NCI-H1417 treated with DMSO at 0.1 percent for 48 hours (cell line): ENCODE measurements at regions not wholly inside any gene's neighbourhood (a gene's known extent, or its start where the extent isn't known, plus 50 kb on each side); places are given as distances from the start of the nearest gene placed in this dataset.
"Not testable (repeated sequence)": the region's sequence is repeated elsewhere in the genome, so short reads cannot be mapped to it uniquely, and the experiment has no call there.

Source experiments
- DNase-seq: peaks from one replicate; lab custom pipeline; 2025; lab: John Stamatoyannopoulos, UW

DNA sequence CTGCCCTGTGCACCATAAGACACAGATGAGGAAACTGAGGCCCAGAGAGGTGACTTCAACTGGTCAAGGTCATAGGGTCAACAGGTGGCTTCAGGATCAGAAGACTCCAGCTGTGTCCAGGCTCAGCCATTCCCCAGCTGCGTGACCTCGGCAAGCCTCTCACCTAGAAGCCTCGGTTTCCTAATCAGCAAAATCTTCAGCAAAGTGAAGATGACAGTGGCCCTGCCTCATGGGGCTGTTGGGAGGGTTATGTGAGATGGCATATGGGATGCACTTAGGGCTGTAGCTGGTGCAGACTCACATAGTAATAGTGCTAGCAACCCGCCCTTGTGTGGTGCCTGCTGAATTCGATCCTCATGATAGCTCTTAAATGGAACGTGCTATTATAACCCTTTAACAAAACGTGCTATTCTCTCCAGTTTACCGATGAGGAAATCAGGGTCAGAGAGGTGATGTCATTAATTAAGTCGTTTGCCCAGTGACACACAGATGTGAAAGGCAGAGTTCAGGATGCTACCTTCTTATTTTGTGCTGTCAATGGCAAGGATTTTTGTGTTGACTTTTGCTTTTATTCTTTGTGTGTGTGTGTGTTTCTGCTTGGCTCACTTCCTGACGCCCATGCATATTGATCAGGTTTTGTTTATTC lies 472.9 kb downstream of the MATN1 start:
- DNase-seq = no peak

DNA sequence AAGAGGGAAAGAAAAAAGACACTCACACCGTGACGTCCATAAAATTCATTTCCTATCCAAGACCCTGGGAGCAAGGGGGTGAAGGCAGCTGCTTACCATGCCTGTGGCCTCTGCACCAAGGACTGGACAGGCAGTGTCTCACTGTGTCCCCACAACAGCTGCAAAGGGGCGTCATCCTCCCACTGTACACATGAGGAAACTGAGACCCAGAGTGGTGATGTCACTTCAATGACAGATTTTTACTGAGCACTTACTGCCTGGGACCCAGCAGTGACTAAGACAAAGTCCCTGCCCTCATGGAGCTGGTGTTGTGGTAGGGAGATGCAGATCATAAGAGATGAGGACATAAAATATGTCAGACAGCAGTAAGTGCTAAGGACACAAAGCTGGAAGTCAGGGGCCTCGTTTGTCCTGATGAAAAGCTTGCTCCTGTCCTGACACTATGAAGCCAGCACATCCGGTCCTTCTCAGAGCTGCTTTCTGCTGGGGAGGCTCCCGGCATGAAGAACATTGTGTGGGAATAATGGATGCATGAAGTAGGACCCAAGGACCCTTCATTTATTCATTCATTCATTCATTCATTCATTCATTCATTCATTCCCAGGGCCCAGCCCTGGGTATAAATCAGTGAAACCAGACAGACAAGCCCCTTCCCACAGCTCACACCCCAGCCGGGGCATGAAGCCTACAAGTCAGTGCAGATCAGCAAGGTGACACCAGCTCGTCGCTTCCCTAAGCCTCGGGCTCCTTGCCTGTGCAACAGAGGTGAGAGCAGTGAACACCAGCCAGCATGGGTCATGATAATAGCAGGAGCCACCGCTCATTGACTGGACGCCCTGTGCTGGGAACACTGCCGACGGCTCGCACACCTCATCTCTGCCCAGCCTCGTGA lies 473.7 kb downstream of the MATN1 start:
- no peak for DNase-seq

DNA sequence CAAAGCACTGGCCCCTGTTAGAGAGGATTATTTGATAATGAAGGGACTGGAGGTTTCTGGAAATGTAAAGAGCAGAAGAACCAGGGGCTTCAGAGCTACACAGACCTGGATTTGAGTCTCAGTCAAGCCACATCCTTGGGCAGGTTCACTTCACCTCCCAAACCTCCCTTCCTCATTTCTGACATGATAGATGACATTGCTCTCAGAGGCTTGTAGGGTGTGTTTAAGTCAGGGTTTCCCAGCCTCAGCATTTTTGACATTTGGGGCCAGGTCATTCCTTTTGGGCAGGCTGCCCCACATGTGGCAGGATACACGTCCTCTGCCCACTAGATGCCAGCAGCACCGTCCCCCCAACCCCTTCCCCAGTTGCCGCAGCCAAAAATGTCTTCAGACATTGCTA lies 474.6 kb downstream of the MATN1 start:
- DNase-seq = no peak

DNA sequence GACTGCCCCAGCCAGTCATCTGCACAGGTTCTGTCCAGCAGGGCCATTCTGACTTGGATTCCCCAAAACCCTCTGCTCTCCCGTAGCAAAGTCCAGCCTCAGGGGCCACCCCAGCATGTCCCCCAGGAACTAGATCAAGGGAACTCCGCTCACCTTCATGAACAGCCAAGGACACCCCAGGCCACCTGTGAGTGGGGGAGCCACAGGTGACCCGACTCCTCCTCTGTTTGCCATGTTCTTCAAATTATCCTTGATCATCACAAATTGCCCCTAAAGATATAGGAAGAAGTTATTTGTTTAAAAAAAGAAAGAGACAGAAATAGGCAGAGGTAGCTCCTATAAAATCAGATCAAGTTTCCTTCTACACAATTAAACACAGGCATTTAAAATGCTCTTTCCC lies 475.0 kb downstream of the MATN1 start:
- DNase-seq = no peak

DNA sequence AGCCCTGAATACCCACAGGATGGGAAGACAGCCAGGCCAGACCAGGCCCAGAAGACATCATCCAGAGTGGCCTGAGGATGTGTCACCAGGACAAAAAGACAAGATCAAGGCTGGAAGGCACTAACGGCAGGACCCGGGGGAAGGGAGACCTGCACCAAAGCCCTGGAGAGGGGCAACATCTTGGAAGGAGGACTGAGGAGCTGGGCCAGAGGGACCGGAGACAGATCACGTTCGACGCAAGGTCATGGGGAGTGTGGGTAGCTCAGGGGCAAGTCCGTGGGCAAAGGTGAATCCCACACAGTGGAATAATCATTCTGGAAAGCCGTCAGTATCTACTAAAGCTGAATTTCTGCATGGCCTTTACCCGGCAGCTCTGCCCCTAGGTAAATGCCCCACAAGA lies 478.6 kb downstream of the MATN1 start:
- no peak for DNase-seq

DNA sequence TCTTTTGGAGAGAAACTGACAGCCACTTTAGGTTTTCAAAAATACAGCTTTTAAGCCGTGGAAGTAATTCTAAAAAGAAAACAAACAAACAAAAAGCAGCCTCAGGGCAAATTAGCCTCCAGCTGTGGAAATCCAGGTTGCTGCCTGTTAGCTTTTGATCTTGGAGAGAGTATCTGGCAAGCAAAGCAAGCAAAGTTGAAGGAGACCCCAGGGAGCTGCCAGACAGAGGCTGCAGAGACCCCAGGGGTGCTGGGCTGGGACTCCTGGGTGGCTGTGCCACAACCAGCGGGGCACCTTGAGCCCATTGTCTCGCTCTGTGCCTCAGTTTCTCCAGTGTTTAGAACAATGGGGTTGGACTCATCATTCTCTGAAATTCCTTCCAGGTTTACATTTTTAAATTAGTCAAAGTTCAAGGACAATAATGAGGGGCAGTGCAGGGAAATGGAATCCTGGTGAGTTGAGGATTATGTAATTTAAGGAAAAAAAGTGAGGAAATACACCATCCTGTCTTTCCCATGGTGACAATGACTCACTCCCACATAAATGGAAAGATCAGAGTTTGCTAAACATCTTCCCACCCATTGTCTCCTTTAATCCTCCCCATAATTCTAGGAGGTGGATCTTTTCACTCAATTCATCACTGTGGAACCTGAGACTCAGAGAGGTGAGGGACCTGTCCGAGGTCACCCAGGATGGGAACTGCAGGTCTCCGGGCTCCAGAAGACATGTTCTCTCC lies 480.5 kb downstream of the MATN1 start:
- DNase-seq = no peak

DNA sequence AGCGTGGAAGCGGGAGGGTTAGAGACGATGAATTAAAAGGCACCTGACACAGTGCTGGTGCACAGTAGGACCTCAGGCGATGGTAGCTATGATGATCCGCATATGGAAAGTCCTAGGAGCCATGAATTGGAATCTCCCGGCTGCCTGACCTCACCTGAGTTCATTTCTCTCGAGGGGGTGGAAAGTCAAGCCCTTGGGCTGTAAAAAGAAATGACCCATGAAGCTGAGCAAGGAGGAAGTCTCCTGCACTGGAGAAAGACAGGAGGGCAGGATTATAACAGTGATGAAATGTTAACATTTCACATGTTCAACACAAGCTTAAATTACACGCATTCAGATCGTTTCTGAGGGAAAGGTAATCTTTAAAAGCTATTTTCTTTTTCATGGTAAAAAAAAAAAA lies 481.2 kb downstream of the MATN1 start:
- DNase-seq = no peak

DNA sequence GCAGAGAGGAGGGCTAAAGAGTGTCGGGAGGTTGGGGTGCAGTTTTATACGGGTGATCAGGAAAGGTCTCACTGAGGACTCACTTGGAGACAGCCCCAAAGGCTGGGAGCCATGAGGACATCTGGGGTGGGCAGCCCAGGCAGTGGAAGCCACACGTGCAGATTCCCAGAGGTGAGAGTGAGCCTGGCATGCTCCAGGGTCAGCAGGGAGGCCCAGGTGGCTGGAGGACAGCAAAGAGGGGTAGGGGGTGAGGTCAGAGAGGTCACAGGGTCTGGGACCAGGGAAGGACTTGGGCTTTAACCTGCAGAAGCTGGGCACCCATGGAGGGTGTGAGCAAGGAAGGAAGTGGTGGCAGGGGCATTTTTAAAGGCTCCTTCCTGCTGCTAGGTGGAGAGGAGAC lies 481.7 kb downstream of the MATN1 start:
- no peak for DNase-seq

DNA sequence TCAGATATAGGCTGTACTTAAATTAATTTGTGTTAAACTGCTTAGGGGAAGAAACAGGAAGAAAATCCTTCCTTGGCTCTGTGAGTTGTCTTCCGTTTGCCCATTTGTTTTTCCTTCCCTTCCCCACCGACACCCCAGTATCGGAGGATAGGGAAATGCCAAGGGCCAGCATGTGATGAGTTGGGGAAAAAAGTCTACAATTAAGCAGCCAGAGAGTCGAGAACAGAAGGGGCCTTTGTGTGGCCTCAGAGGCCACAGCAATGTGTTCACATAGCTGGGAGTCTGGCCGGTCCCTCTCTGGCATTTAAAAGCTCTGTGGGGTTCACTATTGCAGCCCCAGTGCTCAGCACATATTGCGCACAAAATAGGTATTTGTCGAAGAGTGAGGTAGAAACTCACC lies 489.3 kb downstream of the MATN1 start:
- no peak for DNase-seq

DNA sequence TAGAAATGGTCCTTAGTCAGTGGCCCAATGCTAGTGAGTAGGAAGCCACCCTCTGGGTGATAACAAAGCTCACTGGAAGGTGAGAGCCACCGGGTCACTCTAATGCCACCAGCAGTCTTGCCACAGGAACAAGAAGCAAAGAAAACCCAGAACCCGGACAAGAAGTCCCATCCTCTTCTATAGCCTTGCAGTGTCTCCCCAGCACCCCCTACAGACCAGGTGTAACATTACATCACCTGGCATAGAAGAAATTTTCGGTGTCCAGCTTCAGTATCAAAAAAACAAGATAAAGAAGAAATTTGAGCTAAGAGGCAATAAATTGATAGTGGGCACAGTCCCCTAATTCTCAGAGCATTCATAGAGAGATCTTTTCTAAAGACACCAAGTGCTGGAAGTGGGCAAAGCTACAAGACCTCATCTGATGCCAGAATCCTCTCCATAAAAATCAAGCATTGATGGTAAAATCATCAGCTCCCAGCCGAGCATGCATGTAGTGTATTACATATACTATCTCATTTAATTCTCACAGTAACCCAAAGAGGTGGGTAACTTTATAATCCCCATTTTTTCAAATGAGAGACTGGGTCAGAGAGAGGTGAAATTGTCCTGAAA lies 491.0 kb downstream of the MATN1 start:
- DNase-seq = no peak

DNA sequence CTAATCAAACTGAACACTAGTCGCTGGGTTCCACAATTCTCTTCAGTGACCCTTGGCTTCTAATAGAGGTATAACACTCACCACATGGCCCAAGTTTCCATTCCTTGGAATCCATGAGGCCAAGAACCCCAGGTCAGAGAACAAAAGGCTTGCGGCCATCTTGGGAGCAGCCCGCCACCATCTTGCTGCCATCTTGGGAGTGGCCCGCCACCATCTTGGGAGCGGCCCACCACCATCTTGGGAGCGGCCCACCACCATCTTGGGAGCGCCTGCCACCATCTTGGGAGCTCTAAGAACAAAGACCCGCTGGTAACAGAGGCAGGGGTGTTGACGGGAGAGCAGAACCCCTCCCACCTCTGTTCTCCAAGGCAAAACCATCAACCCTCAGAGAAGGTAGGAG lies 493.4 kb downstream of the MATN1 start:
- no peak for DNase-seq

DNA sequence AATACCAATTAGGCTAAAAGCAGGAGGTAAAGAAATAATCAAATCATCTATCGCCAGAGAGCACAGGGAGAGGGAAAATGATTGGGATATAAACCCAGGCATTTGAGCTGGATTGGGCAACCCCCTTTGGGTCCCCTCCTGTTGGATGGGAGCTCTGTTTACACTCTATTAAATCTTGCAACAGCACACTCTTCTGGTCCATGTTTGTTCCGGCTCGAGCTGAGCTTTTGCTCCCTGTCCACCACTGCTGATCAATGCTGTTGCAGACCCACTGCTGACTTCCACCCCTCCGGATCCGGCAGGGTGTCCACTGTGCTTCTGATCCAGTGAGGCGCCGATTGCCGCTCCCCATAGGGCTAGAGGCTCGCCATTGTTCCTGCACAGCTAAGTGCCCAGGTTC lies 493.8 kb downstream of the MATN1 start:
- no peak for DNase-seq

DNA sequence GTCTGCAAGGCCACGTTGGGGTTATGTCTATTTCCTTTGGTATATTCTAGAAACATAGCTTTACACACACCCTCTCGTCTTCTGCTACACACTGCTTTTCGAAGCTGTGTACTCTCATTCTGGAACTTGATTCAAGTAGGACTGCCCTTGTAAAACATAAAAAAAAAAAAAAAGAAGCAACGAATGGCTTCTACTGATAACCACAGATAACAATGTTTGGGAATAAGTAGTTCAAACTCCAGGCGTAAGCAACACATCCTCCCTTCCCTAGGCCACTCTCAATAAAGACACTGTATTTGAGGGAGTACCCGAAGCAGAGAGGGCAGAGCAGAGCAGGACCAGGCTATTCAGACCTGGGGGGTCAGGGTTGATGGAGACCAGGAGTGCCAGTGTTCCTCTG lies 496.7 kb downstream of the MATN1 start:
- DNase-seq = no peak

DNA sequence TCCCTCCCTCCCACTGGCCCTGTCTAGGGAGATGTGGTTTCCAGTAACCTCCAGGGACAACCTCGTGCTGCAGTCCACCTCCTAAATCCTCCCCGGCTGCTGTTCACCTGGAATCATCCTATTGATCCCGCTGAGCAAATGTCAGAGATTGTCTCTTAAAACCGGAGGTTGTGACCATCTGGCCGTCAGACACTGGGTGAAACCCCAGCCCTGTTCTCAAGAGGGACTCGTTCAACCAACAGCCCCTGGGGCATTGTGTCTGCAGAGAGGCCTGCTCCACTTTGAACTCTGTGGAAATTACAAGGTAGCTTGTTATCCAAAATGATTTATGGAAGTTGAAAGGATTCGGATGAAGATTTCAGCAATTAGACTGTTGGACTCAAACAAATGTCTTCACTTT lies 498.0 kb downstream of the MATN1 start:
- DNase-seq = no peak

DNA sequence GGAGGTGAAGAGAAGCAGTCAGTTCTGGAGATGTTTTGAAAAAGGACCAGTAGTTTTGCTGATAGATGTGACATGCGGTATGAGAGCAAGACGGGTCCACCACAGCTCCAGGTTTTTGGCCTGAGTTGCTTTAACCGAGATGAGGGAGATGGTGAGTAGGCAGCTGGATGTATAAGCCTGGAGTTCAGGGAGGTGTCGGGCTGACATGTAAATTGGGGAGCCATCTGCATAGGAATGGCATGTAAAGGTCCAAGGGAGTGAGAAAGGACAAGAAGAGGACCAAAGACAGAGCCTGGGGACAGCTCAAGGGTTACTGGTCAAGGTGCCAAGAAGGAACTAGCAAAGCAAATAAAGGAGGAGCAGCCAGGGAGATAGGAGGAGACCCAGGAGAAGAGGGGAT lies 503.7 kb downstream of the MATN1 start:
- DNase-seq = no peak

DNA sequence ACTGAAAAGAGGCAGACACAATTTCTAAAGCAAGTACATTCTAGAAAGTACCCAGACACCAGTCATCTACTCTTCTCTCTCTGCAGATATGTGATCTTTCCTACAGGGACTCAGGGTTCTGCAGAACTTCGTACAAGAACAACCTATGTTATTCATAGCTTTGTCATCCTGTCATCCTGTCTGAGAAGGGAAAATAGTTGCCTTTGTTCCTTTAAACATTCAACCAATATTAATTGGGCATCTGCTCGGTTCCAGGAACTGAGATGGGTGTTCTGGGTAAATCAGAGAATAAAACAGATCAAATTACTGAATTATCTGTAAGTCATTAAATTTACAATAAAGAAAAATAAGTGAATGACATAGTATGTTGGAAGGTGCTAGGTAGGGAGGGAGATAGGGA lies 504.9 kb downstream of the MATN1 start:
- no peak for DNase-seq

DNA sequence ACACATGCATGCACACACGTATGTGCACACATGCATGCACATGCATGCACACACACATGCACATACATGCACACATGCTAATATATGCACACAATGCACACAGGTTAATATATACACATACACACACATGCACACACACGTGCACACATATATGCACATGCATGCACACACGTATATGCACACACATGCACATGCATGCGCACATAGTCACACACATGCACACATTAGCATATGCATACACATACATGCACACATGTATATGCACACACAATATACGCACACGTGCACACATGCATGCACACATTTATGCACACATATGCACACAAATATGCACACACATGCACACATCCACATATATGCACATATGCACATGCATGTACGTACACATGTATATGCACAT lies 506.8 kb downstream of the MATN1 start:
- DNase-seq = no peak

DNA sequence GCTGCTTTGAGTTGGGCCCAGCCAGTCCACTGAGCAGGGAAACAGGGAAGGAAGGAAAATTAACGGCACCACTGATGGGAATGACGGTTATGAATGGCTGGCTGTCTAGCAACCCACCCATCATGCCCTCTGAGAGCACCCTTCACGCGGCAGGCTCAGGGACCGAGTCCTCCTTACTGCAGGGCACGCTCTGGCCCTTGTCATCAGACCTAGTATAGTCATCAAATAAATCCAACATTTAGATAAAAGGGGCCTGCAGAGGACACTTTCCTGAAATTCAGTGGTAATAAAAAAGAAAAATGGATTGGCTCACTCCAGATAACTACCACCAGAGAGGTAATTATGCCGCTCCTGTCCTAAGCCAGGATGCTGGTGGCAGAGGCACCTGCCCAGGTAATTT lies 509.4 kb downstream of the MATN1 start:
- DNase-seq = no peak

DNA sequence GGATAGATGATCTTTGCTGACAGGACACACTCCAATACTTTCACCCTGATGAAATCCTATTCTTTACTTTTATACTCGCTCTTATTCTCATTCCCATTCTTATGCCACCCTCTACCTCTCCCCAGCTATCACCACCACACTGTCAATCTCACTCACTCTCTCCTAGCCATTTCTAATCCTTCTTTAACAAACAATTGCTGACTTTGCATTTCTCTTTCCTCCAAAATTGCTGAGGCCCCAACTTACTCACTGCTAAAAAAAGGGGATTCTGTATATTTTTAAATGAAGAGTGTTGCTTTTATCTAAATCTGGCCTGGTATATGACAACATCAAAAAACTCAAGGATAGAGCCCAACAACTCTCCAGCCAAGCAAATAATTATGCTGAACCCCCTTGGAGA lies 515.4 kb downstream of the MATN1 start:
- not testable (repeated sequence) for DNase-seq

DNA sequence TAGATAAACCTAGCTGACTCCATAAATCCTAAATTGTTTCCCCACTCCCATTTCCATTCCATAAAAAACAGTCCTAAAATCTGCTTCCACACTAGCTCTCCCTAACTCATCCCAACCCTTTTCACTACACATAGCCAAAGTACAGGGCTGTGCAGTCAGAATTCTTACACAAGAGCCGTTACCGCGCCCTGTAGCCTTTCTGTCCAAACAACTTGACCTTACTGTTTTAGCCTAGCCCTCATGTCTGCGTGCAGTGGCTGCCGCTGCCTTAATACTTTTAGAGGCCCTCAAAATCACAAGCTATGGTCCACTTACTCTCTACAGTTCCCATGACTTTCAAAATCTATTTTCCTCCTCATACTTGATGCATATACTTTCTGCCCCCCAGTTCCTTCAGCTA lies 516.8 kb downstream of the MATN1 start:
- DNase-seq = not testable (repeated sequence)

DNA sequence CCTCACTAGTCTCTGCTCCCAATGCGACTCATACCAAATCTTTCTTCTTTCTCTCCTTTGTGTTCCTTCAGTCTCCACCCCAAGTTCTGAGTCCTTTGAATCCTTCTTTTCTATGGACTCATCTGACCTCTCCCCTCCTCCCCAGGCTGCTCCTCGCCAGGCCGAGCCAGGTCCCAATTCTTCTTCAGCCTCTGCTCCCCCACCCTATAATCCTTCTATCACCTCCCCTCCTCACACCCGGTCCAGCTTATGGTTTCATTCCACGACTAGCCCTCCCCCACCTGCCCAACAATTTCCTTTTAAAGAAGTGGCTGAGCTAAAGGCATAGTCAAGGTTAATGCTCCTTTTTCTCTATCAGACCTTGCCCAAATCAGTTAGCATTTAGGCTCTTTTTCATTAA lies 518.5 kb downstream of the MATN1 start:
- DNase-seq = not testable (repeated sequence)

DNA sequence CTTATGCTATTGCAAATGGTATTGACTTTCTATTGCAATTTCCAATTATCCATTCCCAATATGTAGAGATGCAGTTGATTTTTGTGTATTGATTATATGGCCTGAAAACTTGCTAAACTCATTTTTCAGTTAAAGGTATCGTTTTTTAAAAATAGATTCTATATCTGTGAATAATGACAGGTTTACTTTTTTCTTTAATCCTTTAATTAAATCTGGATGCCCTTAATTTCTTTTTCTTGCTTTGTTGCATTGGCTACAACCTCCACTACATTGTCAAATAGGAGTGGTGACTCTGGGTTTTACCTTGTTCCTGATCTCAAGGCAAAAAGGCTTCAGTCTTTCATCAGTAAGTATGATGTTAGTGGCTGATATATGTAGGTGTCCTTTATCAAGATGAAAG lies 522.4 kb downstream of the MATN1 start:
- no peak for DNase-seq

DNA sequence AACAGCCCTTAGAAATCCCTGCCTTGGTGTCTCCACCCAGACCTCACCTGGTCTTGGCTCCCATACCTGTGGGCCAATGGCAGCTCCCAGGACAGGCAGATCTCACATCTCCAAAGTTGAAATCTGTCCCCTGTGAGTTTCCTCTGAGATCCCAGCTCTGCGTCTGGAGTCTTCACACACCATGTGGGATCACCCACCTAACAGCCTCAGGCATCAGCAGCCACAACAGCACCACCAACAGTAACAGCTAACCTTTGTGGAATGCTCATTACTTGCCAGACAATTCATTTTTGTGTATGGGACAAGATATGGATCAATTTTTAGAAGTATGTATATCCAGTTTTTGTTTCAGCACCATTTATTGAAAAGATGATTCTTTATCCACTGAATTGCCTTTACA lies 523.2 kb downstream of the MATN1 start:
- DNase-seq = no peak
